Astrocyte of the cerebellum (primary cell): ENCODE measurements at regions not wholly inside any gene's neighbourhood (a gene's known extent, or its start where the extent isn't known, plus 50 kb on each side); places are given as distances from the start of the nearest gene placed in this dataset.

Source experiments
- DNase-seq: peaks from one replicate; pipeline ENCODE4 v3.0.0-alpha.2; 2011; ENCODE audit warnings: low read depth
- H3K4me3 ChIP-seq: 2 replicates; pipeline ENCODE4 v1.5.1; 2011; ENCODE audit warnings: mild to moderate bottlenecking, low read depth, low read length, moderate library complexity
- CTCF ChIP-seq: IDR thresholded peaks from 2 replicates; pipeline ENCODE4 v1.5.1; 2012; ENCODE audit warnings: low read length, low read depth, moderate library complexity, mild to moderate bottlenecking; ENCODE audit errors: missing control alignments
- in situ Hi-C: cut with HindIII; loops from 2 replicates; pipeline ENCODE4 v1.10.0; 2017; ENCODE audit warnings: low sequenced_read_pairs

GRCh38 chrX:43508694-43509093 lies 147.4 kb upstream of the MAOA start:
- no peak overlapping the region for H3K4me3 ChIP-seq
- TF ChIP-seq CTCF = no peak
- in situ Hi-C loops = no loop called here
- no peak for DNase-seq

DNA sequence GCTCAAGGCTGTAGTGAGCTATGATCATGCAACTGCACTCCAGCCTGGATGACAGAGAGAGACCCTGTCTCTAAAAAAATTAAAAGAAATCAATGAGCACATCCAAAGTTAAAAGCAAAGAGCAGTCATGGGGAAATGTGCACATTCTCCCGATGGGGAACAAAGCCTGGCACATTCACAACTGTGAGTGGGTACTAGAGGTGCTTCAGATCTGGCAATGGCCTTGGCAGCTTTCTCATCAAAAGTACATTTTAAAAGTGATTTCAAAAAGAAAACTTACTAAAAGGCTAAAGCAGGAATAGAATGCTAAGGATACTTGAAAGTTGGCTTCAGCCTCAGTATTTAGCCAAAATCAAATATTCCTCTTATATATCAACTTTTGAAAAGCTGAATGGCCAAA lies 145.9 kb upstream of the MAOA start:
- no peak for TF ChIP-seq CTCF
- DNase-seq = no peak
- in situ Hi-C loops = no loop called here
- no peak overlapping the region for H3K4me3 ChIP-seq

DNA sequence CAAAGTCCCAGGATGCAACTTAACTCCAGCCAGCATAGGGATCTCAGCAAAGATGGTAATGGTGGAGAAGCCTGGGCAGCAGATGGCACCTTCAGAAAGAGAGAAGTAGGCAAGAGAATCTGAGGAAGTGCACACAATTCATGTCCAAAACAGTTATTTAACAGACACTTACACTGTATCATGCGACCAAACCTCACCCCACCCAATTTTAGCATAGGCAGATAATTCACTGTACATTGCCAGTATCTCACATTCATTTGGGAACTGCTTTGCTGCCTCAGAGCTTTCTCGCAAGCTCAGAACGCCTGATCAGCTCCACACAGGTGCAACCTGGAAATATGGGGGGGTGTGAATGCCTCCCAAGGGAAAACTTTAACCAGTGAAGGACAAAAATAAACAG lies 143.0 kb upstream of the MAOA start:
- in situ Hi-C loops = no loop called here
- no peak overlapping the region for H3K4me3 ChIP-seq
- TF ChIP-seq CTCF = no peak
- DNase-seq = no peak

DNA sequence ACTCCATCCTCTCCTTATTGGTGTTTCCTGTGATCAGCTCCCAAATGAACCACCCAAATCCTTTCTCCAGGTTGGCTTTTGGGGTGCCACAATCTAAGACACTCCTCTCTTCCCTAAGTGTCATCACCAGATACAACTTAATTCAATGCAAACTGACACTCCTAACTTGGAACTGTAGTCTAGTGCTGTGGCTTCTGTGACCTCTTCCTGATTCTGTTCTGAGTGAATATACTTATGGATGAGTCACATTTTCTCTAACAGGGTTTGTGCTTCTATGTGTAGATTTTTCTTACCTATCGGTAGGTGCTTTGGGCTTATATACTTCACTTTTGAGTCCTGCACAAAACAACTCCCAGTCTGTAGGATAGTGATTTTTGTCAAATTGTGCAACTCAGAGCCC lies 141.3 kb upstream of the MAOA start:
- no peak for TF ChIP-seq CTCF
- H3K4me3 ChIP-seq = no peak overlapping the region
- in situ Hi-C loops = no loop called here
- no peak for DNase-seq

DNA sequence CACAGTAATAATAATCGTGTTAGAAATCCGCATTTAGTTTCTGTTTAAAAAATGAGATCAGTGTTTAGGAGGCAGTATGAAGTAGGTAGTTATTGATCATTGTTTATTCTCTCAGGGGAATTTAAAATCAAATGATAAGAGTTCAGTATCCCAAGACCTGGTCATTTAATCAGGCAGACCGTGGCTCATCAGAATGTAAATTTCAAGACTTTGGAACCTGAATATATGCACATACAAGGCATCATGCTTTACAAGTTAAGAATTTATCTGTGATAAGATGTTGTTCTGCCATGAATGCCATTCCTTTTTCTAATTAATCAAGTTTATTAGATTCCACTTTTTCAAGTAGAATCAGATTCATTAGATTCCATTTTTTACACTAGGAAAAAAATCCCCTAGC lies 133.5 kb upstream of the MAOA start:
- no peak overlapping the region for H3K4me3 ChIP-seq
- DNase-seq = no peak
- no peak for TF ChIP-seq CTCF
- in situ Hi-C loops = no loop called here

GRCh38 chrX:43525901-43526610 lies 130.0 kb upstream of the MAOA start:
- in situ Hi-C loops = no loop called here
- H3K4me3 ChIP-seq = no peak overlapping the region

More at GRCh38 chrX:43525901-43526610, 130.0 kb upstream of the MAOA start:
- TF ChIP-seq CTCF = no peak
- no peak for DNase-seq
